GM12873 (cell line): ENCODE measurements at regions not wholly inside any gene's neighbourhood (a gene's known extent, or its start where the extent isn't known, plus 50 kb on each side); places are given as distances from the start of the nearest gene placed in this dataset.

Experiments used
- TF ChIP-seq, protein P1 (sequence below): IDR thresholded peaks from 2 replicates; pipeline ENCODE4 v1.5.1; 2012; ENCODE audit warnings: low read depth, mild to moderate bottlenecking, moderate library complexity, low read length, control low read depth; ENCODE audit not compliant: insufficient read depth; ENCODE audit errors: missing control alignments

- TF ChIP-seq, protein P1, sequence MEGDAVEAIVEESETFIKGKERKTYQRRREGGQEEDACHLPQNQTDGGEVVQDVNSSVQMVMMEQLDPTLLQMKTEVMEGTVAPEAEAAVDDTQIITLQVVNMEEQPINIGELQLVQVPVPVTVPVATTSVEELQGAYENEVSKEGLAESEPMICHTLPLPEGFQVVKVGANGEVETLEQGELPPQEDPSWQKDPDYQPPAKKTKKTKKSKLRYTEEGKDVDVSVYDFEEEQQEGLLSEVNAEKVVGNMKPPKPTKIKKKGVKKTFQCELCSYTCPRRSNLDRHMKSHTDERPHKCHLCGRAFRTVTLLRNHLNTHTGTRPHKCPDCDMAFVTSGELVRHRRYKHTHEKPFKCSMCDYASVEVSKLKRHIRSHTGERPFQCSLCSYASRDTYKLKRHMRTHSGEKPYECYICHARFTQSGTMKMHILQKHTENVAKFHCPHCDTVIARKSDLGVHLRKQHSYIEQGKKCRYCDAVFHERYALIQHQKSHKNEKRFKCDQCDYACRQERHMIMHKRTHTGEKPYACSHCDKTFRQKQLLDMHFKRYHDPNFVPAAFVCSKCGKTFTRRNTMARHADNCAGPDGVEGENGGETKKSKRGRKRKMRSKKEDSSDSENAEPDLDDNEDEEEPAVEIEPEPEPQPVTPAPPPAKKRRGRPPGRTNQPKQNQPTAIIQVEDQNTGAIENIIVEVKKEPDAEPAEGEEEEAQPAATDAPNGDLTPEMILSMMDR, result no peak
These were observed 537.8 kb upstream of the BRINP1 start for GRCh38 chr9:119907056-119907455.

DNA sequence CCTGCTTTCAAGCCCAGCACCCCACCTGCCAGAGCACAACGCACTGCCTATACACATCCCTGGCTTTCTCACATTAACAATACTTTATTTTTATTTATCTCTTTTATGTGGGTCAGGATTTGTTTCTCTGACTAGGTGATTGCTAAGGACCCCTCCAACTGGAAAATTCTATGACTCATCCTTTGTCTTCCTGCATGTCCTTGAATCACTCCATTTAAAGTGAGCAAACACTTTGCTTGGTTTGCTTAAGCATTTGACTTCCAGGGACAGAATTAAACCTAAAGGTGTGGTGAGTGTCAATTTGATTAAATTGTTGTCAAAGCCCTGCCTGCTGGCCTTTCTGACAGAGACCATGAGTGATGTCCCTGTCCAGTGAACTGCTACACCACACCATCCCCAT lies 536.5 kb upstream of the BRINP1 start:
- TF ChIP-seq, protein P1, result no peak

DNA sequence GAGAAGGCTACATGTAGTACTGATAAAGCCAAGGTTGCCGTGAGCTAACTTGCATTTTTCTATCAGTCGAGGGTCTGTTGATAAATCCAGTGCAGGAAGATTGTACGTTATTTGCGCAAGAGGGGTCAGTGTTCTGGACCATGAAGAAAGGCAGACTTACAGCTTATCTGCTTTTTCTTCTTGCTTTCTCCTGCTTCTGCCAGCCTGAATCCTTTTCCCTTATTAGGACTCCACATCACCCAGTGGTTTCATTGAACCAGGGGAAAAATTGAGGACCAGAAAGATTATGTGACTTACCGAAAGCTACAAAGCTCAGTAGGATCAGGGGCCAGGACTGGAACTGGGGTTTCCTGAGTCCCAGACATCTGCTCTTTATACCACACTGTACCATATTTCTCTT lies 534.6 kb upstream of the BRINP1 start:
- TF ChIP-seq, protein P1, result no peak

DNA sequence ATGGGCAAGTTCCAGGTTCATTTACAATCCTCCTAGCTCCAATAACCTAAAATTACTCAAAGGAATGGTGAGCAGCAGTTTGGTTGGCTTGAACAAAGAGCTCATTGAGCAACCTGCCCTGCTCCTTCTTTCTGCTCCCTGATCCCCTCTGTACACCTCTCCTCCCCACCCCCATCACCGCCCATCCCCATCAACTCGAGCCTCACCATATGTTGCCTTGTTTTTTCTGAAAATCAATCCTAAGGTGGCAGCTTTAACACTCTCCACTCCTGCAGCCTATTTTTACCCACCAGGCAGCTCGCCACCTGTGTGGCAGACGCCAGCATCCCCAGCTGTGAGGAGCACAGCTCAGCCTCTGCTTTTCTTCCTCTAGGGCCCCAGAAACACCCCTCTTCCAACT lies 533.4 kb upstream of the BRINP1 start:
- TF ChIP-seq, protein P1, result no peak

DNA sequence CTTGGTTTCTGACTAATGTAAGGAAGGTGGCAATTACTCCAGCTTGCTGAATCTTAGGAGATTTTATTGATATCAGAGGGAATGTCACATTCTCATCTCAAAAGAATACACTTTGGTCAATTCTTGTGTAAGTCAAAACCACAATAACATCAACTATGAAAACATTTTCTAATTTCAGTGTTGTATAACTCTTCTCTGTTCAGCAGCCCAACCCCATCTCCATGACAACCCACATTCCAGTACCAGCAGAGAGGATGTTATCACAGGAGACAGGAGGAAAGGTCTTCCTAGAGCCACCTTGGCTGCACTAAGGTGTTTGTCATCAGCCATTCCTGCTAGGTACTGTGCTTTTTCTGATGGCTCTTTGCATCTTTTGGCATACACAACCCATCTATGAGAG lies 529.1 kb upstream of the BRINP1 start:
- TF ChIP-seq, protein P1, result no peak

GRCh38 chr9:119884438-119884837 lies 515.2 kb upstream of the BRINP1 start:
- TF ChIP-seq, protein P1, result no peak

DNA sequence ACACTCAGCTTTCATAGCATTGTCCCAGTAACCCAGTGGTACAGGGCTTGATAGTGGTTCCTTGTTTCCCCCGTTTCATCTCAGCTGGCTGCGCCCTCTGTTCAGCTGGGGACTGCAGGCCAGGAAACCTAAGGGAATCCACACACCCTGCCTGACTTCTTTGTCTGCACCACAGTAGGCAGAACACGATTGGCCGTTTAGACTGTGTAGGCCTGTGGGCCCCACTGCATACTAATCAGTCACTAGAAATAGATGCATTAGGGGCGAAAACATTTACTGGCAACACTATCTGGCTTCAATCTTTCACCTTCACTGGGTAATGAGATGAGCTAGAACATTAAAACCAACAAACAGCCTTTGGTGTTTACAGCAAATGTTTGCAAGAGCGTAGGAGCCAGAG lies 512.7 kb upstream of the BRINP1 start:
- TF ChIP-seq, protein P1, result no peak
